ENCODE measurements at regions not wholly inside any gene's neighbourhood (a gene's known extent, or its start where the extent isn't known, plus 50 kb on each side); places are given as distances from the start of the nearest gene placed in this dataset.

DNA sequence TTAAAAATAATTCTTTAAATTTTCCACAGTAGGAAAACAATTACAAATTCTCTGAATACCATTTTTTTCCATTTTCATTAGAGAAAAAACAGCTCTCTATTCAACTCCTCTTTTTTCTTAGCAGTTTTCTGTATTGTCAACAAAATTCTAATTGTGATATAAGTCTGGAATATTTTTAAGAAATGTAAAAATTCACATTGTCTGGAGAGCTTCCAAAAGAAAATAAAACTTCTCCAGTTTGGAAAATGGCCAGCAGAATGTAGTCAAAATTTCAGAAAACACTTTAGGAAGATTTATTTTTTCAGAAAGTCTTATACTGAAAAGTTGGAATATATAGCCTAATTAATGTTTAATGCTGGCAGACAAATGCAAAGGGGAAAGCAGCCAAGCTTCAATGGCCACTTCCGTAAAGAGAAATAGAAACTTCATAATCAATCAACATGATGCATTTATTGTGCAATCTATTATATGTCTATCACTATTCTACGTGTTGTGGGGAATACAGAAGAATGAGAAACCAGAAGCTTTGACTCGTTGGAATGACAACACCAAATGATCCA is 733.2 kb upstream of the PKDCC start:
- BruUV-seq (replicated peaks): no TSS peak
- no peak overlapping the region for H3K27ac ChIP-seq
- no peak overlapping the region for H3K4me3 ChIP-seq
- no peaks in the 10 kb centered on the region for H3F3A ChIP-seq (ENCODE audit: insufficient read depth, low read depth)
- ChIA-PET POLR2A (ENCODE audit: unreplicated experiment) (no interaction called here), CTCF (no interaction called here)
- no peaks in the 10 kb centered on the region for H3K27me3 ChIP-seq (ENCODE audit: insufficient read depth, low read depth)
- no peaks in the 10 kb centered on the region for H3K4me1 ChIP-seq (replicated peaks; ENCODE audit: insufficient read depth)
- no peak overlapping the region for H3K4me2 ChIP-seq
- no peak overlapping the region for H2AFZ ChIP-seq
- H3K36me3 ChIP-seq (ENCODE audit: low read depth): no peaks in the 10 kb centered on the region
- H4K20me1 ChIP-seq (ENCODE audit: insufficient read depth): no peaks in the 10 kb centered on the region
- H3K9me2 ChIP-seq (ENCODE audit: insufficient read depth): no peaks in the 10 kb centered on the region
- intact Hi-C loops (cut with micrococcal nuclease; ENCODE audit: unreplicated experiment): no loop called here
- TF ChIP-seq EZH2 (IDR thresholded peaks at IDR 0.05; ENCODE audit: low read depth) (no peak), CTCF (conservative IDR thresholded peaks at IDR 0.05) (no peak)
- H3K79me2 ChIP-seq (ENCODE audit: low read depth): no peaks in the 10 kb centered on the region
- no peak for DNase-seq
- no peaks in the 10 kb centered on the region for H3K9me3 ChIP-seq (ENCODE audit: insufficient read depth, low read depth)

DNA sequence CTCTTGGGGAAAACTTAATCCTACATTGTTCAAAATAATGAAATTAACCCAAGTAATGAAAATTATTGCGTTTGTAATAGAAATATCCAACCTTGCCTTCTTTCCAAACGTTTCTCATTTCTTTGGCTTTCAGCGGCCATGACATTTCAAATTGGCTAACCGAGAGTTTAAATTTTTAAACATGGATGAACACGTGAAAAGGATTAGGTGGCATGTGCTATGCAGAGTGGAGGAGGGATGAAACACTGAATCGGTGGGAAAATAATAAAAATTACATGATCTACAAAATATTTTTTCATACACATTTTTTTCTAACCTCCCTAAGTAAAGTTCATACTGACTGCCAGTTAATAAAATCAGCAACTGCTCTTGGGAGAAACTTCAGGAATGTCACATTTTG is 728.4 kb upstream of the PKDCC start:
- Histone ChIP-seq H3K4me2 (no peak overlapping the region), H3K36me3 (ENCODE audit: low read depth) (no peaks in the 10 kb centered on the region), H3K4me1 (replicated peaks; ENCODE audit: insufficient read depth) (no peaks in the 10 kb centered on the region; the same call in 1 of the 2 replicates), H3K27me3 (ENCODE audit: insufficient read depth, low read depth) (no peaks in the 10 kb centered on the region), H3K4me3 (no peak overlapping the region), H3K9me2 (ENCODE audit: insufficient read depth) (no peaks in the 10 kb centered on the region), H4K20me1 (ENCODE audit: insufficient read depth) (no peaks in the 10 kb centered on the region), H3F3A (ENCODE audit: insufficient read depth, low read depth) (no peaks in the 10 kb centered on the region), H3K27ac (no peak overlapping the region), H3K9me3 (ENCODE audit: insufficient read depth, low read depth) (no peaks in the 10 kb centered on the region; the same call in 1 of the 2 replicates), H2AFZ (no peak overlapping the region), H3K79me2 (ENCODE audit: low read depth) (no peaks in the 10 kb centered on the region)
- DNase-seq: no peak
- POLR2A ChIA-PET (ENCODE audit: unreplicated experiment): no interaction called here
- CTCF ChIA-PET: no interaction called here
- BruUV-seq (replicated peaks): no TSS peak
- TF ChIP-seq CTCF (conservative IDR thresholded peaks at IDR 0.05) (no peak), EZH2 (IDR thresholded peaks at IDR 0.05; ENCODE audit: low read depth) (no peak)
- intact Hi-C loops (cut with micrococcal nuclease; ENCODE audit: unreplicated experiment): no loop called here

GRCh38 chr2:41320491-41320890 is 727.3 kb upstream of the PKDCC start:
- no peak overlapping the region for H3K4me3 ChIP-seq
- no peaks in the 10 kb centered on the region for H3K36me3 ChIP-seq (ENCODE audit: low read depth)
- POLR2A ChIA-PET (ENCODE audit: unreplicated experiment): no interaction called here
- no peaks in the 10 kb centered on the region for H3K9me2 ChIP-seq (ENCODE audit: insufficient read depth)
- no peaks in the 10 kb centered on the region; the same call in 1 of the 2 replicates for H3K4me1 ChIP-seq (replicated peaks; ENCODE audit: insufficient read depth)
- H3K27me3 ChIP-seq (ENCODE audit: insufficient read depth, low read depth): no peaks in the 10 kb centered on the region
- no peaks in the 10 kb centered on the region for H3F3A ChIP-seq (ENCODE audit: insufficient read depth, low read depth)
- no TSS peak for BruUV-seq (replicated peaks)
- no peak for DNase-seq
- CTCF ChIA-PET: no interaction called here
- no peak overlapping the region for H3K27ac ChIP-seq
- intact Hi-C loops (cut with micrococcal nuclease; ENCODE audit: unreplicated experiment): no loop called here
- H3K9me3 ChIP-seq (ENCODE audit: insufficient read depth, low read depth): no peaks in the 10 kb centered on the region; the same call in 1 of the 2 replicates
- no peak for TF ChIP-seq EZH2 (IDR thresholded peaks at IDR 0.05; ENCODE audit: low read depth)
- no peaks in the 10 kb centered on the region for H4K20me1 ChIP-seq (ENCODE audit: insufficient read depth)
- no peaks in the 10 kb centered on the region for H3K79me2 ChIP-seq (ENCODE audit: low read depth)
- H2AFZ ChIP-seq: no peak overlapping the region
- no peak overlapping the region for H3K4me2 ChIP-seq

DNA sequence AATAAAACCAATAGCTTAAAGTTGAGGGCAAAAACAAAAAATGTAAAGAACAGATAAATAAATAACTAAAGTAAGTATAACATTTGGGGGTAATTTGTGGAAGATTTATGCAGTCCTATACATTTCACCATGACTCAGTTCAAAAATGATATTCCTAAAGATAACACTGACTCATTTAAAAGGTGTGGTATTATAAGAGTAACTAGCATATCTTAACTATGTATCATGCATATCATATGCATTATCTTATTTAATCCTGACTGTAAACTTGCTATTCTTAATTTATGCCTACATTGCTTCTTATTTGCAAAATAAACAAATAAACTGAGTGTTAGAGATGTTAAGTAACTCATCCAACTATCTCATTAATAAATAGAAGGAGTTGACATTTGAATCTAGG is 726.5 kb upstream of the PKDCC start:
- no peaks in the 10 kb centered on the region for H3K79me2 ChIP-seq (ENCODE audit: low read depth)
- POLR2A ChIA-PET (ENCODE audit: unreplicated experiment): no interaction called here
- BruUV-seq (replicated peaks): no TSS peak
- TF ChIP-seq EZH2 (IDR thresholded peaks at IDR 0.05; ENCODE audit: low read depth) (no peak), CTCF (conservative IDR thresholded peaks at IDR 0.05) (no peak)
- H3K4me1 ChIP-seq (replicated peaks; ENCODE audit: insufficient read depth): no peaks in the 10 kb centered on the region; the same call in 1 of the 2 replicates
- H3K9me3 ChIP-seq (ENCODE audit: insufficient read depth, low read depth): no peaks in the 10 kb centered on the region; the same call in 1 of the 2 replicates
- H3K4me3 ChIP-seq: no peak overlapping the region
- no peak overlapping the region for H3K4me2 ChIP-seq
- intact Hi-C loops (cut with micrococcal nuclease; ENCODE audit: unreplicated experiment): no loop called here
- H3K27me3 ChIP-seq (ENCODE audit: insufficient read depth, low read depth): no peaks in the 10 kb centered on the region
- CTCF ChIA-PET: no interaction called here
- H3K36me3 ChIP-seq (ENCODE audit: low read depth): no peaks in the 10 kb centered on the region
- no peak overlapping the region for H3K27ac ChIP-seq
- peak in 1 of 2 experiments; percentile 53 for DNase-seq
- no peaks in the 10 kb centered on the region for H4K20me1 ChIP-seq (ENCODE audit: insufficient read depth)
- H3F3A ChIP-seq (ENCODE audit: insufficient read depth, low read depth): no peaks in the 10 kb centered on the region
- no peaks in the 10 kb centered on the region for H3K9me2 ChIP-seq (ENCODE audit: insufficient read depth)
- H2AFZ ChIP-seq: no peak overlapping the region

Measured in PC-9 (cell line).